ENCODE measurements at regions not wholly inside any gene's neighbourhood (a gene's known extent, or its start where the extent isn't known, plus 50 kb on each side); places are given as distances from the start of the nearest gene placed in this dataset.

- Histone ChIP-seq H3K4me3 (no peak overlapping the region), H3K9me3 (no peaks in the 10 kb centered on the region), H3K27ac (no peak overlapping the region), H3K27me3 (no peaks in the 10 kb centered on the region), H3K36me3 (no peaks in the 10 kb centered on the region), H3K4me1 (no peaks in the 10 kb centered on the region)
- no peak for DNase-seq (ENCODE audit: low spot score in 2 of 2)
- TF ChIP-seq CTCF (IDR thresholded peaks at IDR 0.05) (no peak), EP300 (IDR thresholded peaks at IDR 0.05) (no peak), POLR2A (IDR thresholded peaks at IDR 0.05) (no peak)
- WGBS, 2 donors: 79 to 85% methylated on average over 4 of the region's 4 CpGs
Observed at GRCh38 chr1:168843401-168843800, 114.4 kb upstream of the DPT start.

- no peak for DNase-seq (ENCODE audit: low spot score in 2 of 2)
- Histone ChIP-seq H3K36me3 (no peaks in the 10 kb centered on the region), H3K4me1 (no peaks in the 10 kb centered on the region), H3K4me3 (no peak overlapping the region), H3K9me3 (no peaks in the 10 kb centered on the region), H3K27me3 (no peaks in the 10 kb centered on the region), H3K27ac (no peak overlapping the region)
- 90 to 91% methylated on average over 2 of the region's 2 CpGs for WGBS, 2 donors
- TF ChIP-seq CTCF (IDR thresholded peaks at IDR 0.05): no peak
- no peak for TF ChIP-seq POLR2A (IDR thresholded peaks at IDR 0.05)
- no peak for TF ChIP-seq EP300 (IDR thresholded peaks at IDR 0.05)
Observed at GRCh38 chr1:168843950-168844349, 114.9 kb upstream of the DPT start.

- Histone ChIP-seq H3K27ac (no peak overlapping the region), H3K27me3 (no peaks in the 10 kb centered on the region), H3K9me3 (no peaks in the 10 kb centered on the region), H3K36me3 (no peaks in the 10 kb centered on the region), H3K4me3 (no peak overlapping the region), H3K4me1 (no peaks in the 10 kb centered on the region)
- DNase-seq (ENCODE audit: low spot score in 2 of 2): no peak
- no peak for TF ChIP-seq POLR2A (IDR thresholded peaks at IDR 0.05)
- TF ChIP-seq EP300 (IDR thresholded peaks at IDR 0.05): no peak
- TF ChIP-seq CTCF (IDR thresholded peaks at IDR 0.05): no peak
- WGBS, 2 donors: 85 to 100% methylated on average over 2 of the region's 2 CpGs
Observed at GRCh38 chr1:168845140-168845539, 116.1 kb upstream of the DPT start.

GRCh38 chr1:168848051-168848450, 119.0 kb upstream of the DPT start:
- 48 to 70% methylated on average over 3 of the region's 3 CpGs for WGBS, 2 donors
- Histone ChIP-seq H3K27ac (no peak overlapping the region), H3K36me3 (no peaks in the 10 kb centered on the region), H3K9me3 (peaks cover 0 to 4% (median 2%) of the 10 kb centered on the region in 4 donors), H3K27me3 (no peaks in the 10 kb centered on the region), H3K4me3 (no peak overlapping the region), H3K4me1 (no peaks in the 10 kb centered on the region)
- DNase-seq (ENCODE audit: low spot score in 2 of 2): no peak
- no peak for TF ChIP-seq POLR2A (IDR thresholded peaks at IDR 0.05)
- TF ChIP-seq EP300 (IDR thresholded peaks at IDR 0.05): no peak
- TF ChIP-seq CTCF (IDR thresholded peaks at IDR 0.05): no peak

GRCh38 chr1:168861421-168862004, 132.5 kb upstream of the DPT start:
- DNase-seq (ENCODE audit: low spot score in 2 of 2): no peak
- Histone ChIP-seq H3K36me3 (no peaks in the 10 kb centered on the region), H3K27ac (no peak overlapping the region), H3K4me3 (no peak overlapping the region), H3K9me3 (peaks cover 0 to 9% (median 0%) of the 10 kb centered on the region in 4 donors), H3K27me3 (no peaks in the 10 kb centered on the region), H3K4me1 (peaks cover 0 to 6% (median 0%) of the 10 kb centered on the region in 4 donors)
- TF ChIP-seq CTCF (IDR thresholded peaks at IDR 0.05): no peak
- TF ChIP-seq EP300 (IDR thresholded peaks at IDR 0.05): no peak
- TF ChIP-seq POLR2A (IDR thresholded peaks at IDR 0.05): no peak

Measured in tibial nerve (tissue), 4 donors.